ENCODE measurements at regions not wholly inside any gene's neighbourhood (a gene's known extent, or its start where the extent isn't known, plus 50 kb on each side); places are given as distances from the start of the nearest gene placed in this dataset.

GRCh38 chr22:49620666-49621065, 207.0 kb downstream of the BRD1 start:
- no peak for DNase-seq

GRCh38 chr22:49620003-49620556, 207.6 kb downstream of the BRD1 start:
- DNase-seq: no peak

GRCh38 chr22:49619301-49619700, 208.4 kb downstream of the BRD1 start:
- no peak for DNase-seq

GRCh38 chr22:49618677-49618953, 209.1 kb downstream of the BRD1 start:
- DNase-seq: no peak

GRCh38 chr22:49617866-49618676, 209.6 kb downstream of the BRD1 start:
- DNase-seq: no peak

- no peak for DNase-seq
Observed at GRCh38 chr22:49617264-49617663, 210.4 kb downstream of the BRD1 start.

GRCh38 chr22:49616356-49617231, 211.1 kb downstream of the BRD1 start:
- DNase-seq: no peak

GRCh38 chr22:49614966-49615965, 212.4 kb downstream of the BRD1 start:
- no peak for DNase-seq

- no peak for DNase-seq
Observed at GRCh38 chr22:49613511-49614270, 214.0 kb downstream of the BRD1 start.

- DNase-seq: no peak
Observed at GRCh38 chr22:49613108-49613507, 214.6 kb downstream of the BRD1 start.

GRCh38 chr22:49609207-49609876, 218.3 kb downstream of the BRD1 start:
- no peak for DNase-seq

GRCh38 chr22:49608660-49609059, 219.0 kb downstream of the BRD1 start:
- DNase-seq: no peak

GRCh38 chr22:49608228-49608627, 219.4 kb downstream of the BRD1 start:
- DNase-seq: no peak

GRCh38 chr22:49607821-49608220, 219.9 kb downstream of the BRD1 start:
- no peak for DNase-seq

GRCh38 chr22:49606562-49607290, 220.9 kb downstream of the BRD1 start:
- DNase-seq: no peak

- DNase-seq: no peak
Observed at GRCh38 chr22:49604732-49605302, 222.9 kb downstream of the BRD1 start.

- DNase-seq: no peak
Observed at GRCh38 chr22:49603016-49603415, 224.7 kb downstream of the BRD1 start.

- DNase-seq: no peak
Observed at GRCh38 chr22:49602481-49602880, 225.2 kb downstream of the BRD1 start.

GRCh38 chr22:49601614-49602321, 225.9 kb downstream of the BRD1 start:
- DNase-seq: no peak

Data from NCI-H2107 (cell line).